Neural crest cell (in vitro differentiated cells): ENCODE measurements at regions not wholly inside any gene's neighbourhood (a gene's known extent, or its start where the extent isn't known, plus 50 kb on each side); places are given as distances from the start of the nearest gene placed in this dataset.

Experiments
- DNase-seq: peaks from one replicate; pipeline ENCODE4 v3.0.0; 2021; ENCODE audit warnings: low read depth, mixed read lengths, low spot score
- H3K27ac Mint-ChIP-seq: one replicate; pipeline ENCODE4 v1.8.0; 2021; ENCODE audit warnings: mild to moderate bottlenecking, mixed read lengths; ENCODE audit not compliant: unreplicated experiment
- H3K27me3 Mint-ChIP-seq: 2 replicates; pipeline ENCODE4 v1.8.0; 2021; ENCODE audit warnings: low read depth, mild to moderate bottlenecking, mixed read lengths
- H3K36me3 Mint-ChIP-seq: 2 replicates; pipeline ENCODE4 v1.8.0; 2021; ENCODE audit warnings: low read depth, mild to moderate bottlenecking, mixed read lengths
- H3K4me1 Mint-ChIP-seq: 2 replicates; pipeline ENCODE4 v1.8.0; 2021; ENCODE audit warnings: mixed read lengths
- H3K4me3 Mint-ChIP-seq: one replicate; pipeline ENCODE4 v1.8.0; 2021; ENCODE audit warnings: mild to moderate bottlenecking, mixed read lengths
- H3K9me3 Mint-ChIP-seq: 2 replicates; pipeline ENCODE4 v1.8.0; 2021; ENCODE audit warnings: mixed read lengths
- TF ChIP-seq, protein P1 (sequence below): fragments of 200-600 bp; sonication (generic); conservative IDR thresholded peaks from 2 replicates; pipeline ENCODE4 v1.5.0; 2021; ENCODE audit warnings: antibody characterized with exemption, mild to moderate bottlenecking

DNA sequence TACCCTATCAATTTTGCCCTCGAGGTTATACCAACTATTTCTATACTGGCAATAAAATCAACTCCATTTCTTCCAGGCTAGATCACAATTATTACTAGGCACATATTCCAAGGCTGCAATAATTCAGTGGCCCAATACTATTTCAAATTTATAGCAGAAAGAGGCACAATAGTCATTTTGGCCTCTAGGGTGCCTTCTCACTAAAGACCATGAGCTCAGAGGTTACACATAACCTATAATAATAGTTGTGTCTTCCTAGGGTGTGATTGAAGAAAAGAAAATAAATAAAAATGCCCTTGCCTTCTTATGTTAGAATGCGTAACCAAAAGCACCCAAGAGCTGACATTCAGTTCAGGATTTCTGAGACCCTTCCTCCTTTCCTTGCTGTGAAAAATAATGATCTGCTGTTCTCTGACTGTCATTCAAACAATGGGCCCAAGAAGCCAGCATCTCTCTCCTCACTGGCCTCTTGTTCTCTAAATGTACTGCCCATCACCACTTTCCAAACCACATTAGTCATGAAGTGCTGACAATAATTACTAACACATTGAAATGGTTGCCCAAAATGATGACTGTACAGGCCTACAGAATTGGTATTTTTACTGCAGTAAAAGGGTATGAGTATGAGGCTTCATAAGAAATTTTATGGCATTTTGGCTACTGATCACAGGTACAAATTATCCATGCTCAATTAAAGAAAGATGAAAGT is 244.8 kb downstream of the LRRN1 start:
- Mint-ChIP-seq H3K4me1 (peaks cover 4% of the 10 kb centered on the region), H3K27me3 (no peaks in the 10 kb centered on the region), H3K27ac (no peak overlapping the region), H3K4me3 (no peak overlapping the region), H3K9me3 (no peaks in the 10 kb centered on the region), H3K36me3 (peaks cover 2% of the 10 kb centered on the region)
- no peak for DNase-seq
- TF ChIP-seq, protein P1, sequence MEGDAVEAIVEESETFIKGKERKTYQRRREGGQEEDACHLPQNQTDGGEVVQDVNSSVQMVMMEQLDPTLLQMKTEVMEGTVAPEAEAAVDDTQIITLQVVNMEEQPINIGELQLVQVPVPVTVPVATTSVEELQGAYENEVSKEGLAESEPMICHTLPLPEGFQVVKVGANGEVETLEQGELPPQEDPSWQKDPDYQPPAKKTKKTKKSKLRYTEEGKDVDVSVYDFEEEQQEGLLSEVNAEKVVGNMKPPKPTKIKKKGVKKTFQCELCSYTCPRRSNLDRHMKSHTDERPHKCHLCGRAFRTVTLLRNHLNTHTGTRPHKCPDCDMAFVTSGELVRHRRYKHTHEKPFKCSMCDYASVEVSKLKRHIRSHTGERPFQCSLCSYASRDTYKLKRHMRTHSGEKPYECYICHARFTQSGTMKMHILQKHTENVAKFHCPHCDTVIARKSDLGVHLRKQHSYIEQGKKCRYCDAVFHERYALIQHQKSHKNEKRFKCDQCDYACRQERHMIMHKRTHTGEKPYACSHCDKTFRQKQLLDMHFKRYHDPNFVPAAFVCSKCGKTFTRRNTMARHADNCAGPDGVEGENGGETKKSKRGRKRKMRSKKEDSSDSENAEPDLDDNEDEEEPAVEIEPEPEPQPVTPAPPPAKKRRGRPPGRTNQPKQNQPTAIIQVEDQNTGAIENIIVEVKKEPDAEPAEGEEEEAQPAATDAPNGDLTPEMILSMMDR = no peak

GRCh38 chr3:4044619-4045018 is 245.4 kb downstream of the LRRN1 start:
- no peaks in the 10 kb centered on the region for H3K27me3 Mint-ChIP-seq
- no peaks in the 10 kb centered on the region for H3K9me3 Mint-ChIP-seq
- no peak overlapping the region for H3K27ac Mint-ChIP-seq
- no peak overlapping the region for H3K4me3 Mint-ChIP-seq
- H3K4me1 Mint-ChIP-seq = peaks cover 4% of the 10 kb centered on the region
- DNase-seq = no peak
- peaks cover 2% of the 10 kb centered on the region for H3K36me3 Mint-ChIP-seq
- TF ChIP-seq, protein P1 = no peak

GRCh38 chr3:4045756-4046155 is 246.5 kb downstream of the LRRN1 start:
- H3K9me3 Mint-ChIP-seq = no peaks in the 10 kb centered on the region
- DNase-seq = no peak
- no peak overlapping the region for H3K4me3 Mint-ChIP-seq
- H3K36me3 Mint-ChIP-seq = peaks cover 2% of the 10 kb centered on the region
- TF ChIP-seq, protein P1 = no peak
- no peak overlapping the region for H3K27ac Mint-ChIP-seq
- peaks cover 4% of the 10 kb centered on the region for H3K4me1 Mint-ChIP-seq
- no peaks in the 10 kb centered on the region for H3K27me3 Mint-ChIP-seq

DNA sequence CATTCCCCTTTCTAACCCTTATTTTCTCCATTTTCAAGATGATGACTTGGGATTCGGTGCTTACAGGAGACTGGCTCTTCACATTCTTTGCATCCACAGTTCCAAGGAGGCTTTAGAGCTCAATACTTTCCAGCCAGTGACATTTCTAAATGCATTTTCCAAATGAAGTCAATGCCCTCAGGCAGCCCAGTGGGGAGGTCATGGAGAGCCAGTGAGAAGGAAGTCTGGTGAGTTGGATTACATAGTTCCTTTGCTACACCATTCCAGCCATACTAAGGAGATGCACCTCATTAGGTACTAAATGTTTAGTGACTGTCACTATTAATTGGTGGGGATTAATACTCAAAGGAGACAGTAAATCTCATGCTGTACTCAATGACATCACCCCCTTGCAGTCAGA is 248.1 kb downstream of the LRRN1 start:
- Mint-ChIP-seq H3K27ac (no peak overlapping the region), H3K36me3 (peaks cover 2% of the 10 kb centered on the region), H3K4me3 (no peak overlapping the region), H3K27me3 (peaks cover 1% of the 10 kb centered on the region), H3K4me1 (peaks cover 4% of the 10 kb centered on the region), H3K9me3 (peaks cover 2% of the 10 kb centered on the region)
- DNase-seq = no peak
- TF ChIP-seq, protein P1 = no peak

- Mint-ChIP-seq H3K27me3 (peaks cover 3% of the 10 kb centered on the region), H3K9me3 (peaks cover 2% of the 10 kb centered on the region), H3K4me1 (peaks cover 11% of the 10 kb centered on the region), H3K4me3 (no peak overlapping the region), H3K36me3 (peaks cover 2% of the 10 kb centered on the region), H3K27ac (no peak overlapping the region)
- no peak for DNase-seq
- TF ChIP-seq, protein P1 = no peak
Observed at GRCh38 chr3:4052706-4053105, 250.5 kb upstream of the SETMAR start.
